BJ (cell line): ENCODE measurements at regions not wholly inside any gene's neighbourhood (a gene's known extent, or its start where the extent isn't known, plus 50 kb on each side); places are given as distances from the start of the nearest gene placed in this dataset.
"Not testable (repeated sequence)": the region's sequence is repeated elsewhere in the genome, so short reads cannot be mapped to it uniquely, and the experiment has no call there.

Experiments used
- CTCF ChIA-PET: fragments of 350-600 bp; formaldehyde crosslinking; extraction: SDS; loops from one replicate; lab custom pipeline; 2021; ENCODE audit warnings: antibody characterized with exemption, inconsistent platforms; lab: Yijun Ruan, JAX
- POLR2A ChIA-PET: fragments of 300-600 bp; sonication (Branson Sonifier 250); formaldehyde crosslinking; extraction: SDS; loops from one replicate; lab custom pipeline; 2021; ENCODE audit warnings: antibody characterized with exemption; lab: Charles Lee
- DNase-seq: peaks from one replicate; pipeline ENCODE4 v3.0.0-alpha.2; 2011; ENCODE audit warnings: low read depth
- H3K27me3 ChIP-seq: 2 replicates; pipeline ENCODE4 v1.6.0; 2011; ENCODE audit warnings: low read length; ENCODE audit not compliant: control insufficient read depth, insufficient read depth
- H3K36me3 ChIP-seq: 2 replicates; pipeline ENCODE4 v1.5.1; 2011; ENCODE audit warnings: low read length; ENCODE audit not compliant: control insufficient read depth, insufficient read depth
- H3K4me3 ChIP-seq: 2 replicates; pipeline ENCODE4 v1.5.1; 2011; ENCODE audit warnings: low read depth, mild to moderate bottlenecking, control low read depth, low read length
- TF ChIP-seq, protein P1 (sequence below): IDR thresholded peaks from 2 replicates; pipeline ENCODE4 v1.5.1; 2011; ENCODE audit warnings: low read depth, mild to moderate bottlenecking, control low read depth, inconsistent platforms, low read length, moderate library complexity; ENCODE audit not compliant: insufficient read depth

DNA sequence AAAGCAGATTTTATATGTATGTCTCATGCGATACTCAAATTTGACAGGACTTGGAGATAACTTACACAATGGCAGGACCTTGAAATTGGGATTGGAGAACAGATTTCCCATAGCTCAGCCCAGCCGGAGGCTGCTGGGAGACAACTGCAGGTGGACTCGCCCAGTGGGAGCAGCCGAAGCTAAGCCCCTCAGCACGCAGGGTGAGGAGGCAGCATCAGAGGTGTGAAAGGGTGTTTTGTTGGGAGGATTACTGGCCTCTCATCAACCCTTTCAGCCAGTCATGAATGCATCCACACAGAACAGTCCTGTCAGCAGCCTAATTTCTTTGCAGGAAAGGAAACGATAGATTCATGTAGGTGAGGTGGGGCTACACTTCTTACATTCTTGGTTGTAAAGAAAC lies 110.4 kb upstream of the DYNAP start:
- CTCF ChIA-PET: interaction anchor here (0.8 kb wide), 1 partner anchor 88 kb away, joined by 3 read pairs; no protein-coding TSS in a partner anchor
- TF ChIP-seq, protein P1, sequence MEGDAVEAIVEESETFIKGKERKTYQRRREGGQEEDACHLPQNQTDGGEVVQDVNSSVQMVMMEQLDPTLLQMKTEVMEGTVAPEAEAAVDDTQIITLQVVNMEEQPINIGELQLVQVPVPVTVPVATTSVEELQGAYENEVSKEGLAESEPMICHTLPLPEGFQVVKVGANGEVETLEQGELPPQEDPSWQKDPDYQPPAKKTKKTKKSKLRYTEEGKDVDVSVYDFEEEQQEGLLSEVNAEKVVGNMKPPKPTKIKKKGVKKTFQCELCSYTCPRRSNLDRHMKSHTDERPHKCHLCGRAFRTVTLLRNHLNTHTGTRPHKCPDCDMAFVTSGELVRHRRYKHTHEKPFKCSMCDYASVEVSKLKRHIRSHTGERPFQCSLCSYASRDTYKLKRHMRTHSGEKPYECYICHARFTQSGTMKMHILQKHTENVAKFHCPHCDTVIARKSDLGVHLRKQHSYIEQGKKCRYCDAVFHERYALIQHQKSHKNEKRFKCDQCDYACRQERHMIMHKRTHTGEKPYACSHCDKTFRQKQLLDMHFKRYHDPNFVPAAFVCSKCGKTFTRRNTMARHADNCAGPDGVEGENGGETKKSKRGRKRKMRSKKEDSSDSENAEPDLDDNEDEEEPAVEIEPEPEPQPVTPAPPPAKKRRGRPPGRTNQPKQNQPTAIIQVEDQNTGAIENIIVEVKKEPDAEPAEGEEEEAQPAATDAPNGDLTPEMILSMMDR: no peak
- Histone ChIP-seq H3K4me3 (no peak overlapping the region), H3K36me3 (no peaks in the 10 kb centered on the region), H3K27me3 (no peaks in the 10 kb centered on the region)
- POLR2A ChIA-PET: no interaction called here
- no peak for DNase-seq

GRCh38 chr18:54502451-54502850 lies 88.6 kb upstream of the DYNAP start:
- CTCF ChIA-PET, H3K36me3 ChIP-seq, H3K27me3 ChIP-seq, H3K4me3 ChIP-seq, DNase-seq, POLR2A ChIA-PET: not testable (repeated sequence)

- H3K4me3 ChIP-seq: no peak overlapping the region
- CTCF ChIA-PET: no interaction called here
- TF ChIP-seq, protein P1: no peak
- no peak for DNase-seq
- H3K27me3 ChIP-seq: no peaks in the 10 kb centered on the region
- POLR2A ChIA-PET: no interaction called here
- H3K36me3 ChIP-seq: no peaks in the 10 kb centered on the region
Observed at GRCh38 chr18:54503131-54503894, 87.7 kb upstream of the DYNAP start.

- Histone ChIP-seq H3K4me3 (no peak overlapping the region), H3K36me3 (no peaks in the 10 kb centered on the region), H3K27me3 (no peaks in the 10 kb centered on the region)
- TF ChIP-seq, protein P1: no peak
- CTCF ChIA-PET: interaction anchor here (0.6 kb wide), 1 partner anchor 46 kb away, joined by 3 read pairs; no protein-coding TSS in a partner anchor
- DNase-seq: no peak
- POLR2A ChIA-PET: no interaction called here
Observed at GRCh38 chr18:54506516-54507261, 84.4 kb upstream of the DYNAP start.

GRCh38 chr18:54509793-54510192 lies 81.3 kb upstream of the DYNAP start:
- TF ChIP-seq, protein P1: no peak
- DNase-seq: no peak
- ChIA-PET CTCF (no interaction called here), POLR2A (no interaction called here)
- Histone ChIP-seq H3K27me3 (no peaks in the 10 kb centered on the region), H3K36me3 (no peaks in the 10 kb centered on the region), H3K4me3 (no peak overlapping the region)
